ENCODE measurements at regions not wholly inside any gene's neighbourhood (a gene's known extent, or its start where the extent isn't known, plus 50 kb on each side); places are given as distances from the start of the nearest gene placed in this dataset.
"Not testable (repeated sequence)": the region's sequence is repeated elsewhere in the genome, so short reads cannot be mapped to it uniquely, and the experiment has no call there.

DNA sequence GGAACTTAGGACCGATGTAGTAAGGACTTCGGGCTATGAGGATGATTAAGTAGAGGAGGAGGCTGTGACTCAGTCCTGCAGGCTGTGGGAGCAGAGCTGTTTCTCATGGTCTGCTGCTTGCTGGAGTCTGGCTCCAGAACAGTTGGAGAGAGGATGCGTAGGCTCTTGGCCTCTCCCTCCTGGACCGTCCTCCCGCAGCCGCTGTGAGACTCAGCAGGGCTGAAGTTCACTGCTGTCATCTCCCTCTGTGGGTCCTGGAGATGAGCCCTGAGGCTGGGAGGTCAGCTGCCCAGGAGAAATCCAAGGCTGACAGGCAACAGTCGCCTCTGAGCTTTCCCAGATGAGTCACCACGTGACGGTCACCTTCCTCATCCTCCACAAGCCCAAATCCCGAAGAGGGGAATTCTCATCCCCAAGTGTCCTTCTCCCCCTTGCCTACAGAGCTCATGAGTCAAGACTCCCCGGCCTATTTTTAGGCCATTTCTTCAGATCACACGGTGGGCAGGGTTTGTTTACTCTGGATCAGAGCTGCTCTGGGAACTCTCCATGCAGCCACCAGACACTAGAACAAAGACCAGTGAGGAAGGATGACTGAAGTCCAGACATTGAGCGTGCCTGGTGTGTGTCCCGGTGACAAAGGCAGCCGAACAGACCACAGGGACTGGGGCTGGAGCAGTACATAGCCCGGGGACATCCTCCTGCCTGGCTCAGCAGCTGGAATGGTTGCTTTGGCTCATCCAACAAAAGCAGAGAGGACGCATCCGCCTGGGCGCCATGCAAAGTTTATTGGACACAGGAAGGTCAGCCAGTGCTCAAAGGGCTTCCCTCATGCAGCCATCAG is 137.3 kb upstream of the ZNF469 start:
- DNase-seq (ENCODE audit: low spot score): peak; percentile 22

DNA sequence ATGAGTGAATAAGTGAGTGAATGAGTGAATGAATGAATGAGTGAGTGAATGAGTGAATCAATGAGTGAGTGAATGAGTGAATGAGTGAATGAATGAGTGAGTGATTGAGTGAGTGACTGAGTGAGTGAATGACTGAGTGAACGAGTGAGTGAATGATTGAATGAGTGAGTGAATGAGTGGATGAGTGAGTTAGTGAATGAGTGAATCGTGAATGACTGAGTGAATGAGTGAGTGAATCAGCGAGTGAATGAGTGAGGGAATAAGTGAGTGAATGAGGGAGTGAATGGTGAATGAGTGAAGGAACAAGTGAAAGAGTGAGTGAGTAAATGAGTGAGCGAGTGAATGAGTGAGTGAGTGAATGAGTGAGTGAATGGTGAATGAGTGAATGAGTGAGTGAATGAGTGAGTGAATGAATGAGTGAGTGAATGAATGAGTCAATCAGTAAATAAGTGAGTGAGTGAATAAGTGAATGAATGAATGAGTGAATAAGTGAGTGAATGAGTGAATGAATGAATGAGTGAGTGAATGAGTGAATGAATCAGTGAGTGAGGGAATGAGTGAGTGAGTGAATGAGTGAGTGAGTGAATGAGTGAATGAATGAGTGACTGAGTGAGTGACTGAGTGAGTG is 135.7 kb upstream of the ZNF469 start:
- DNase-seq (ENCODE audit: low spot score): not testable (repeated sequence)

DNA sequence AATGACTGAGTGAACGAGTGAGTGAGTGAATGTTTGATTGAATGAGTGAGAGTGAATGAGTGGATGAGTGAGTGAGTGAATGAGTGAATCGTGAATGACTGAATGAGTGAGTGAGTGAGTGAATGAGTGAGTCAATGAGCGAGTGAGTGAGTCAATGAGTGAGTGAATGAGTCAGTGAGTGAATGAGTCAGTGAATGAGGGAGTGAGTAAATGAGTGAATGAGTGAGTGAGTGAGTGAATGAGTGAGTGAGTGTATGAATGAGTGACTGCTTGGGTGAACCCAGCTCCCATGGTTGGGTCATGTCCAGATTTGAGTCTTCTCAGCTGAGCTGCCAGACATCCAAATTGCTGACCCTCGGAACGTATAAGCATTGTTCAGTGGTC is 135.2 kb upstream of the ZNF469 start:
- DNase-seq (ENCODE audit: low spot score): not testable (repeated sequence)

DNA sequence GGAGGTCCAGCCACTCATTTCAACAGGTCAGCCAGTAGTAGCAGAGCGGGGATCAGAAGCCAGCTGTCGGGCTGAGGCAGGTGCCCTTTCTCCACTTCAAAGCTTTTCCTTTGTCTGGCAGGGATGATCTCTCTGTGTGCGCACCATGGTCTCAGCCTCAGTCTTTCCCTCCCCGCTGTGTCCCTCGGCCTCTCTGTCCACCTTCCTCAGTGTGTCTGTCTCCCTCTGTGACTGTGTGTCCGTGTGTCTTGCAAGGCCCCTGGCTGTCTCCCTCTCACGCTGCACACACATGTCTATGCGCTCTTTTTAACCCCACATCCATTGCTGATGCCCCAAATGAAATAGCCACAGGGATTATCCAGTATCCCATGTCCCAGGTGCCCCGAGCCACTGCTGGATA is 134.0 kb upstream of the ZNF469 start:
- DNase-seq (ENCODE audit: low spot score): not testable (repeated sequence)

DNA sequence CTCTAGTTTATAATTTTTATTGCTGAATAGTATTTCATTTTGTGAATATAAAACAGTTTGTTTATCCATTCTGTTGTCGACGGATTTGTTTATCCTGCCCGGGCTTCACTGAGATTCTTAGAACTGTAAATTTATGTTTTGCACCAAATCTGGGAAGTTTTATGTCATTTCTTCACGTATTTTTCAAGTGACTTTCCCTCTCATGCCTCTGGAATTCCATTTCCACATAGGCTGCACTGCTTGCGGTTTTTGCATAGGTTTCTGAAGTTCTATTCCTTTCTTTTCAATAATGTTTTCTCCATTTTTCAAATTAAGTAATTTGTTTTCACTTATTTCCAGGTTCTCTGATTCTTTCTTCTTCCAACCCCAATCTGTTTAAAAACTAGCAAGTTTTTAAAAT is 132.4 kb upstream of the ZNF469 start:
- not testable (repeated sequence) for DNase-seq (ENCODE audit: low spot score)

DNA sequence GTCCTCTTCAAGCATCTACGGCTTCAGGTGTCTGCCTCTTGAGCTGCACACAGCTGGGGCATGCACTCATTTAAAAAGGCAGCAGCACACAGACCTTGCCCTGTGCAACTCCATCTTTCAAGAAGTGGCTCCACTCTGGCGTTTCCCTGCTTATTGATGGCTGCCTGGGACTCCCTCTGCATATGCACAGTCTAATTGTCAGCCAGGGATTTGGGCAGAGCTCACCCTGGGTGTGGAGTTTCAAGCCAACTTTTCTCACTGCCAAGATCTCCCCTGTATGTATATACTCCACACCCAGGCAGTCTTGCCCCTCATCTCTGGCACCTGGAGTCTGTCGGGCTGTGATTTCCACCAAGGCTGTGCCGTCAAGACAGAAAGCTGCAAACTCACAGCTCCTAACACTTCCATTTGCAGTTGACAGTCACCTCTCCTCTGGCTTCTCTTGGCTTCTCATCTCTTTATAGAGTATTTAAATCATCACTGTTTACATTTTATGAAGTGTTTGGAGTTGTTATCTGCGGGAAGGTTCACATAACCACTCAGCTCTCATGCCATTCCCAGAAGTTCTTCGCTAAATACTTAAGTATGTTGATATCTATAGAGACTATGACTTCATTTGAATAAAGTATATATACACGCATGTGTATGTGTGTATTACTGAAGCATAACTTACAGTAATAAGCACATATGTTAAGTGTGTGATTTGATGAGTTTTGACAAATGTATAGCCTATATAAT is 130.5 kb upstream of the ZNF469 start:
- not testable (repeated sequence) for DNase-seq (ENCODE audit: low spot score)

DNA sequence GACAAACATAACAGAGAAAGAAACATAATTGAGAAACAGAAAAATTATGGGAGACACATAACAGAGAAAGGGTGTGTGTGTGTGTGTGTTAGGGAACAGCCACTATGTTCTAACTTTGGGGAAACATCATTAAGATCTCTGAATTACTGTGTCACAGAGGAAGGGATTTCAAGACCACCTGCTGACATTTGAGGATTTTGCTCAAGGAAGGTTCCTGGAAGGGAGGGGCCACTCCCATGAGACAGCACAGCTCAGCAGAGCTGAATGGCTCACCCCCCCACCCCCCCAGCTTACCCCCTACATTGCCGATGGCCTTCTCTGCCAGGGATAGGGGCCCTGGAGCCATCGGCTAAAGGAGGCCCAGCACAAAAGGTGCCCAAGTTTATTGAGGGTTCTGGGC is 124.6 kb upstream of the ZNF469 start:
- DNase-seq (ENCODE audit: low spot score): not testable (repeated sequence)

DNA sequence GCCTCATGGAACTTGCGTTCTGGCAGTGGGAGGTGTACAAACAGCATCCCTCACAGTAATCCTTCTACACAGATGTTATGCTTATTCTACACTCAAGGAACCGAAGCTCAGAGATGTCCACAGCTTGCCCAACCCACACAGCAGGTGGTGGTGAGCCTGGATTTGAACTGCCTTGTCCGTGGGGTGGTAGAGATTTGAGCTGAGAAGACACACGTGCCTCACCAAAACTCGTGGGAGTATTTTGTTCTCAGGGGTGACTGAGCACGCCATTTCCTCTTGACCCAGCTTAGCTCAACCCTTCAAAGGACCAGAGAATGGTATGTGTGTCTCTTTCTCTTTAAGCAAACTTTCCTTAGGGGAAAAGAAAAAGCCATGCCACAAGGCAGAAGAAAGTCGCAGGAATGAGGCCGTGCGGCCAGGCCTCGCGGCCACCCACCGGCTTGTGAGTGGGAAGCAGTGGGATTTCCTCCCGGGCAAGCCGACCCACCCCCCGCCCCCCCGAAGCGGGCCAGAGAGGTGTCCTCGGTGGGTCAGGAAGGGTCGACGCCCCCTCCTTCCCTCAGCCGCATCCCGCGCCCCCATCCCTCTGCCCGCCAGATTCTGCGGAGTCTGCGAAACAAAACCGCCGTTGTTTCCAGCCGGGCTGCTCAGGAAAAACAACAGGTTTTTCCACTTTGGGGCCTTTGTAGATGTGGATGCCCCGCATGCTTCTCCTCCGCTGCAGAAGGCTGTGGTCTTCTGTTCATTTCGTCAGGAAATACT is 123.8 kb upstream of the ZNF469 start:
- DNase-seq (ENCODE audit: low spot score): not testable (repeated sequence)

DNA sequence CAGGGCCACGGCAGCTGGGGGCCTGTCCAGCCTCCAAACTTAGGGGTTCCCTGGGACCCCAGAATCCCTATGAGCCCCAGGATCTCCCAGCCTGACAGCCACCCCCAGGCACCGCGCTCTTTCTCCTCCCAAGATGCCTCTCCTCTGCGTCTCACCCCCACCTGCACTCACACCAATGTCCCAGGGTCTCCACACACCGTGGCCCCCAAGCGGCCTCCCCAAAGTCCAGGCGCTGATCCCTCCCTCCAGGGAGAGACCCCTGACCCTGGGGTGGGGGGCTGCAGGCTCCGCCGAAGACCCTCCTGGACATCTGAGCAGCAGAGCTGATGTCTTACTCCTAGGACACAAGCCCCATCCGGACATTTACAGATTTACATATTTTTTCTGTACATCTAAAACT is 123.2 kb upstream of the ZNF469 start:
- DNase-seq (ENCODE audit: low spot score): not testable (repeated sequence)

DNA sequence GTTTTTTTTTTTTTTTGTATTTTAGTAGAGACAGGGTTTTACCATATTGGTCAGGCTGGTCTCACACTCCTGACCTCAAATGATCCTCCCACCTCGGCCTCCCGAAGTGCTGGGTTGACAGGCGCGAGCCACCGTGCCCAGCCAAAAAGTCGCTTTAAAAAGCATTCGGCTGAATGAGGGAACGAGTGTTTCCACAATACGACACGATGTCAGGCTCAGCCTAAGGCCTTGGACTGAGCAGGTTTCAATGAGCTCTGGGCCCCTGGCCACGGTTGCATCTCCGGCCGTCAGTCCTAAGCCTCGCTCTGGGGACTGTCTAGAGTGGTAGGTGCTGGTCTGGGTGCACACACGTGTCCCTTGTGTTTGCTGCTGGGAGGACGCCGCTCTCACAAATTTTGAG is 122.6 kb upstream of the ZNF469 start:
- not testable (repeated sequence) for DNase-seq (ENCODE audit: low spot score)

DNA sequence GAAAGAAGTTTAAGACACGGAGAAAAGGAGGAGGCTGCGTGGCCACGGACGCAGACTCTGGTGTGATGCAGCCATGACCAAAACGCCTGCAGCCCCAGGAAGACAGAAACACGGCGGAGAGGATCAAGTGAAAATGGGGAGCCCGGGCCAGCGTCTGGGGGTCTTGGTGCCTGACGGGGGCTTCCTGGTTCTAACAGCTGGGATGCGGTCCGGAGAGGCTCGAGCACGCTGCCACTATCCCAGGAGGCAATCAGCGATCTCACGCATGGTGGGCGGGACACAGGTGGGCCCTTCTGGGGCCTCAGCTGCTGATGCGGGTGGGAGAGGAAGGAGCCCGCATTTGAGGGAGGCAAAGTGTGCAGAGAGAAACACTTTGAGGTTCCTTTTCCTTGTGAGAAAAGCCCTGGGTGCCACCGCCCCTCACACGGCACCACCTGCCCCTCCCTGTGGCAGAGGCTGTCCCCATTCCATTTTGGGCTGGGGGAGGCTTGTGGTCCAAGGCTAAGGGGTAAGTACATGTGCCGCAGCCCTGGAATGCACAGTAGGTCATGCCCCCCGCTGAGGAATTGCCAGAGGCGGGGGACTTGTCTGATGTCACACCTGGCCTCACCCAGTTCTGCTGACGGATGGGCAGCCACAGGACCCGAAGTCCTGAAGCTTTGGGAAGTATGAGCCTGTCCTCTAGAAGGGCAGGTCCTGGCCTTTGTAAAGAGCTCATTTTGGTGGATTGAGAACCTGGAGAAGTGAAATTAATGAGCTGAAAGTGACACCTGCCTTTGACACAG is 121.7 kb upstream of the ZNF469 start:
- DNase-seq (ENCODE audit: low spot score): not testable (repeated sequence)

DNA sequence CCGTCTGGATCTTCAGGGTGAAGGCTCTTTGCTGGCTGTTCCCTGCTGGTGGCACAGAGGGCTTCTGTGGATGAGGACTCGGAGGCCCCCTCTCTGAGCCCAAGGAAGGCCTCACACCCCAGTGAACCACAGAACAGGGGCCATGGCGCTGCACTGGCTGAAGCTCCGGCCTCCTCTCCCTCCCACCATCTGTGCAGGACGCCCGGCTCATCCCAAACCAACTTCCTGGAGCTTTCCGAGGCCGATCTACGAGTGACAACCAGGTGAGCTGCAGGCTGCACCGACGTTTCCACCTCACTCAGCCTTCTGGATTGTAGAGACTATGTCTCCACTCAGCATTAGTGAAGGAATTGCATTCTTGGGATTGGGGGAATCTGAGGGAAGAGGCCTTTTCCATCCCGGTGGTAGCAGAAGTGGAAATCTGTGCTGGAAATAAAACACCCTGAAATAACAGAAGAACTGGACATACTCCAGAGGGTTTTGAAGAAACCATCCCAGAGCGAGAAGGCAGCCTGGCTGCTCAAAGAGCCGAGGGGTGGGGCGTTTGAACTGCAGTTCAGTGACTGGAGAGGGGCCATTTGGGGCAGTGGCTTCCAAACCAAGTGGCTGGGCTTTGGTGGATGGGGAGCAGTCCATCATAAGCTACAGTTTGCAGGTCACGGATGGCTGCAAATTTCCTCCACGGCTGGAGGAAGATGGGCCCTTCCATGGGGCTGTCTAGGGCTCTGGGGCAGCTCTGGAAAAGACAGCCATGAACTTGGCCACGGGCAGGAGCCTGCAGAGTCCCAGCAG is 120.7 kb upstream of the ZNF469 start:
- DNase-seq (ENCODE audit: low spot score): not testable (repeated sequence)

DNA sequence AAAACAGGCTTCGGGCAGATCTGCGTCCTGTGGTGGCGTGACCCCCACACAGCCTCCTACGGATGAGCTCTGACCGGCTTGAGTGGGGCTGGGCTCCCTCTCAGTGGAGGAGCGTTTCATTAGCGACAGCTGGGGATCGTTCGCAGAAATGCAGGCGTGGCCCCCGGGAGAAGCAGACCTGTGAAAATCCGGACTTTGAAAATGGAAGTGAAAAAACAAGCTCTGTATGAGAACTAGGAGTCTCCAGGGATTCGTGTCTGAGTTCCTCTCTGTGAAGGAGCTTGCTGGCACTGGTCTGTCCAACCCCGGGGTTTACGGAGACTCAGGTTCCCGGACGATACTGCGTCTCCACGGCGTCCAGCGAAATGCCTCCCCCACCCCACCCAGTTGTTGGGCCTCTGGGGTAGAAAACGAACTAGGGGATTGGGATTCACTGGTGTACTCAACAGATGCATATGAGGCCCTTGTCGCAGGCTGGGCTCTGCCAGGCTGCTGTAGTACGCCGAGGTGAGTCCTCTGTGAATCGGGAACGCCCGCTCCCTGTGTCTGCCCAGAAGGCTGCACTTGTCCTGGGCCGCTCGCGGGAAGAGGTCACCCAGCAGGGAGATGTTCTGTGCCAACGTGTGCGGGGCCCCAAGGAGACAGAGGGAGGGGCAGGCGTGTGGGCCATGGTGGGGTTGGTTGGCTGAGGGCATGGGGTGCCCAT is 119.7 kb upstream of the ZNF469 start:
- DNase-seq (ENCODE audit: low spot score): not testable (repeated sequence)

DNA sequence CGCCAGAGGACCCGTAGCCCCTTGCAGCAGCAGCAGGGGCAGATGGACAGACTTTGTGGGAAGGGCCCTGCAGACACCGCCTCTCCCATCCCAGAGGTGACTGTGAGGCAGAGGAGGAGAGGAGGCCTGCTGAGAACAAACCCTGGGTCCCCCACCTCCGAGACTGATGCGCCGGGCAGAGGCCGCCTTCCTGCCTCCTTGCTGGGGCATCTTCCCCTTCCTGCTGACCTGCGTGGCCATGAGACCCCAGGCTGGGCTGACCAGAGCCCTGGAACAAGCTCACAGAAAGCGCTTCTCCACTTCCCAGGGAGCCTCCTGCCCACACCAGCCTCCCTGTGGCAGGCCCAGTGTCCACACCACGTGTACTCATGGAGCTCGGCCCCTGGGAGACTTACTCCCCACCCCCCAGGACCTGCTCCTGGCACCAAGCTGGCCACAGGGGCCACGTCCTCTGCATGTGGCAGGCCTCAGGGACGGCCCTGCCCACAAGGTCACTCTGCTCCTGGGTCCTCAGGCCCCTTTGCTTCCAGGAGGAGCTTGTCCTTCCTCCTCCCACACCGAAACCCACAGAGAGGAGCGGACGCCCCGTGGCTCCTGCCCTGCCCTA is 119.0 kb upstream of the ZNF469 start:
- DNase-seq (ENCODE audit: low spot score): not testable (repeated sequence)

DNA sequence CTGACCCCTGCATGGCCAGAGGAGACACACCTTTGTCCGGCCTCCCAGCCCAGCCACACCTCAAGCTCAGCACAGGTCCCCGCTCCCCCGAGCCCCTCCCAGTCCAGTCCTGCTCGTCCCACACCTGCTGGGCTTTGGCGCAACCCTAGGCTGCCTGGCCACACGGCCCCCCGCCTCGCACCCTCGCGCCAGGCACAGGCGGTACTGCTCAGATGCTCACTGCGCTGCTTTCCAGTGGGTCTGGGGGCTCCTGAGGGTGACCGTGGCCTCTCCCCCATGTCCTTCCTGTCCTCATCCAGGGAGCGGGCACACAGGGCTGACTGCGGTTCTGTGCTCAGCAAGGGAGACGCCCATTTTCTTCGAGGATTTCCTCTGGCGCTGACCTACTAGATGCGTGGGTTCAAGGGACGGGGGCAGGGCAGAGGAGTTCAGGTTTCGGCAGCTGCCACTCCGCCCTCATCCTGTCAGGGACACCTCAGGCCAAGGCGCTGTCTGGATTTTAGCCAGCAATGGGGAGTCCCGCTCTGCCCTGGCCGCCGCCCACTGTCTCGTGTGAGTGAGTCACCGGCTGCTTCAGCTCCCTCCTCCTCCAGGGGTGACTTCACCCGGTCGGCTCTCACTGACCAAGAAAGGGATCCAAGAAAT is 118.0 kb upstream of the ZNF469 start:
- DNase-seq (ENCODE audit: low spot score): peak; percentile 89

DNA sequence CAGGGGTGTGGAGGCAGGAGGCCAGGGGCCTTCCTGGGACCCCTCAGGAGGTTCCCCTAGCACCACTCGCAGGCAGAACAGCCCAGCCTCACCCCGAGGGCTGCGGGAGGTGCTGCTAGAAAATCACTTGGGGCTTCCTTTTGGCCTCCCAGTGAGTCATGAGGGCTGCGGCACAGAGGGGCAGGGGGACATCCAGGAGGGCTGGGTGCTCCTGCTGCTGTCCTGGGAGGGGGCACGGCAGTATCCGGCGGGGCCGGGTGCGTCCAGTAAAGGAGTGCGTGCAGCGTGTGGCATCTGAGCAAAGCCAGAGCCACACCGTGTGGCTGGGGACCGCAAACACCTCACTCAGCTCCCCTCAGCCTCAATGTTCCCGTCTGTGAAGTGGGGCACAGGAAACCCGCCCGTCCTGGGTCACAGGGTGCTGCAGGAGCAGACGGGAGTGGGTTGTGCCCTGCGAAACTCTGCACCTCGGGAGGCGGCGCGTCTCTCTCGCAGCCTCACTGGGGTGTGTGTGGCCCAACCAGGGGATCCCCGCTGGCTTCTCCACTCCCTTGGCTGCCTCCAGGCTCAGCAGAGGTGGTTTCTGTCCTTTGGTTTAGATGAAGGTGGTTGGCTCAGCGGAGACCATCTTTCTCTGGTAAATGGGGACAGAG is 117.3 kb upstream of the ZNF469 start:
- not testable (repeated sequence) for DNase-seq (ENCODE audit: low spot score)

DNA sequence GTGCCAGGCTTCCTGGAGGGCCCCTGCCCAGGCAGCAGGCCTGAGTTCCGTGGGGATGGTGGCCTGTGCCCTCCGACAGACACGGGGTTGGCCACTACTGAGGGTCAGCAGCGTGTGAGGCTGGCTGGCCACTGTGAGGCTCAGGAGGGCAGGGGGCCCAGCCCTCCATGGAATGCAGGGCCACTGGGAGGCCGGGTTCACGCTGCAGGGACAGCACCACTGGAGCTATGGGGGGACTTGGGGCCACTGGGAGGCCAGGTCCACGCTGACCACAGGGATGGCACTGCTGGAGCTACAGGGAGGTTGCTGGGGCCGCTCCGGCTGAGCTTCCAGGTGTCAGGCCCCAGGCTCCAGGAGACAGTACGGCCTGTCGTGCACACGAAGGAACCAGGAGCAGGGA is 116.7 kb upstream of the ZNF469 start:
- not testable (repeated sequence) for DNase-seq (ENCODE audit: low spot score)

DNA sequence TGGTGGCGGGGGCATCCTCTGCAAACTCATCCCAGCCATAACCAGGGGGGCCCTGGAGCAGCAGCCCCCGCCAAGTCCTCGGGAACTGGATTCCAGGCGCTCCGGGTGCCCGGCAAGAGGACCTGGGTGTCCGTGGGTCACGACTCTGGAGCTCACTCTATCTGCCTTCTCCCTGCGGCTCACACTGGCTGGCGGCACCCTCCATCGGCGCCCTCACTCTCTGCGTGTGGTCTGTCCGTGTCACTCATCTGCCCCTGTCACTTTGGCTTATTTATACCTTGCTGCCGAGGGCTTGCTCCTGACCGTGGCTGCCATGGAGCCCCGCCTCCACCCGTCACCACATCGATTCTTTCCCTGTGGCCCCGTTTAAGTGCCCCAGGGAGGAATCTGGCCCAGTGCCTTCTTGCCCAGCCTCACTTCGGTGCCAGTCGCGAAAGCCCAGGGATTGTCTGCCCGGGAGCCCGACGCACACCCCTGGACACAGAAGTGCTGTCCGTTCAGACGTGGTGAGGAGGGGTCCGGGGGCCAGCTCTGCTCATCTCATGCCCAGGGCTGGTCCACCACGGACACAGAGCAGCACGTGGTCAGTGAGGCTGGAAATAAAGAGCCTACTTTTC is 115.7 kb upstream of the ZNF469 start:
- not testable (repeated sequence) for DNase-seq (ENCODE audit: low spot score)

Measured in LoVo (cell line).